ENCODE measurements at regions not wholly inside any gene's neighbourhood (a gene's known extent, or its start where the extent isn't known, plus 50 kb on each side); places are given as distances from the start of the nearest gene placed in this dataset.

DNA sequence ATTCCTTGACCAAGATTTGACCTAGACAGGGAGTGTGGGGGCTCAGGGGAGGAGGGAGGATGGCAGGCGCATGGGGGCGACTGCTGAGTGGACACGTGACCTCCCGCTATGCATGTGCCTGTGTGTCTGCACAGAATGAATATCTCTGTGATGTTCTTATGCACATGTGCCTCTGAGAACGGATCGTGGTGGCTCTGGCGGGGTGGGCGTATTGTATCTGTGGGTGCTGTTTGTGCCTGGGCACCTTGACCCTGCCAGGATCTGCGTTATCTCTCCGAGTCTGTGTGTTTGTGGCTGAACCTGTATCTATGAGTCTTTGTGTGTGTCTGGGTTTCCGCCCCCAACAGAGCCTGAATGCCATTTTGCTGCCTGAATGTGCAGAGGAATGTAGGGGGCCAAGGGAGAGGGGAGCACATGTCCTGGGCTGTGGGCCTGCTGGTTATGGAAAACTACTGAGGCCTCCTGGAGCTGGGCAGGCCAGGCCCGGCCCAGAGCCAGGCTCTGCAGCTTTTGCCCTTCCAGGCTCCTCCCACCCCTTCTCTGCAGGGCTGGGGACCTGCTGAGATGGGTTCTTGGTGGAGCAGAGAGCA is 102.5 kb downstream of the EBNA1BP2 start (continued):
- TF ChIP-seq, protein P1, sequence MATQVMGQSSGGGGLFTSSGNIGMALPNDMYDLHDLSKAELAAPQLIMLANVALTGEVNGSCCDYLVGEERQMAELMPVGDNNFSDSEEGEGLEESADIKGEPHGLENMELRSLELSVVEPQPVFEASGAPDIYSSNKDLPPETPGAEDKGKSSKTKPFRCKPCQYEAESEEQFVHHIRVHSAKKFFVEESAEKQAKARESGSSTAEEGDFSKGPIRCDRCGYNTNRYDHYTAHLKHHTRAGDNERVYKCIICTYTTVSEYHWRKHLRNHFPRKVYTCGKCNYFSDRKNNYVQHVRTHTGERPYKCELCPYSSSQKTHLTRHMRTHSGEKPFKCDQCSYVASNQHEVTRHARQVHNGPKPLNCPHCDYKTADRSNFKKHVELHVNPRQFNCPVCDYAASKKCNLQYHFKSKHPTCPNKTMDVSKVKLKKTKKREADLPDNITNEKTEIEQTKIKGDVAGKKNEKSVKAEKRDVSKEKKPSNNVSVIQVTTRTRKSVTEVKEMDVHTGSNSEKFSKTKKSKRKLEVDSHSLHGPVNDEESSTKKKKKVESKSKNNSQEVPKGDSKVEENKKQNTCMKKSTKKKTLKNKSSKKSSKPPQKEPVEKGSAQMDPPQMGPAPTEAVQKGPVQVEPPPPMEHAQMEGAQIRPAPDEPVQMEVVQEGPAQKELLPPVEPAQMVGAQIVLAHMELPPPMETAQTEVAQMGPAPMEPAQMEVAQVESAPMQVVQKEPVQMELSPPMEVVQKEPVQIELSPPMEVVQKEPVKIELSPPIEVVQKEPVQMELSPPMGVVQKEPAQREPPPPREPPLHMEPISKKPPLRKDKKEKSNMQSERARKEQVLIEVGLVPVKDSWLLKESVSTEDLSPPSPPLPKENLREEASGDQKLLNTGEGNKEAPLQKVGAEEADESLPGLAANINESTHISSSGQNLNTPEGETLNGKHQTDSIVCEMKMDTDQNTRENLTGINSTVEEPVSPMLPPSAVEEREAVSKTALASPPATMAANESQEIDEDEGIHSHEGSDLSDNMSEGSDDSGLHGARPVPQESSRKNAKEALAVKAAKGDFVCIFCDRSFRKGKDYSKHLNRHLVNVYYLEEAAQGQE (IDR thresholded peaks at IDR 0.05; ENCODE audit: low read depth, low read length), result no peak

DNA sequence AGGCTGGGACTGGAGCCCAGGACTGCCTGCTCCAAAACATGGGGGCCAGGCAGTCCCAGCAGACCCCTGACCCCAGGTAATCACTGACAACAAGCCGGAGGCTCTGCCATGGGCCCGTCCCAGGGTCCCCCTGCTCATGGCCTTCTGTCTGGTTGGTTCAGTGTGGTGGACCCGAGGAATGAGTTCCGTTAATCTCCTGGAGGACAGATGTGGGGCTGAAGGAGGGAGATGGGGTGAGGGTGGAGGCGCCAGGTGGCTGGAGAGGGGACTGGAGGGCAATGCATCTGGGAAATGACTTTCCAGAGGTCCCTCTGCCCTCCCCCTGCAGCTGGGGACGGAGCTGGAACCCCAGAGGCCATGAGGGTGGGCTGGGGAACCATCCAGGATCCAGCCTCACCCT is 103.2 kb downstream of the EBNA1BP2 start:
- Histone ChIP-seq H4K20me1 (ENCODE audit: insufficient read depth) (no peaks in the 10 kb centered on the region), H2AFZ (ENCODE audit: low read depth) (no peak overlapping the region), H3K9ac (no peak overlapping the region), H3K4me1 (ENCODE audit: control insufficient read depth in 1 of 2, insufficient read depth in 2 of 2, low read depth in 1 of 2, low read length in 1 of 2) (peaks cover 0 to 14% of the 10 kb centered on the region in 2 experiments; a peak in 1 of 4 replicates), H3K4me2 (no peak overlapping the region), H3K9me2 (no peaks in the 10 kb centered on the region), H3K36me3 (replicated peaks in 1 of 2; ENCODE audit: control insufficient read depth in 1 of 2, insufficient read depth in 2 of 2, low read length in 1 of 2) (no peaks in the 10 kb centered on the region), H3K9me3 (no peaks in the 10 kb centered on the region), H3F3A (replicated peaks; ENCODE audit: insufficient read depth) (no peaks in the 10 kb centered on the region), H3K79me2 (ENCODE audit: insufficient read depth) (no peaks in the 10 kb centered on the region), H3K4me3 (ENCODE audit: low read depth in 2 of 2, low read length in 1 of 2) (no peak overlapping the region), H3K27ac (ENCODE audit: low read depth in 2 of 2, low read length in 1 of 2) (no peak overlapping the region), H3K27me3 (ENCODE audit: insufficient read depth) (no peaks in the 10 kb centered on the region)
- 95% methylated on average over 5 of the region's 6 CpGs for WGBS (ENCODE audit: low lambda C conversion rate)
- POLR2A ChIA-PET, result no interaction called here
- CTCF ChIA-PET, result interaction anchor here (6.7 to 18.4 kb wide), 2 partner anchors 149 to 290 kb away, joined by 118 to 607 read pairs; no protein-coding TSS in a partner anchor
- DNase-seq, result no peak
- no peak for TF ChIP-seq EP300 (IDR thresholded peaks at IDR 0.05; ENCODE audit: borderline replicate concordance in 1 of 2, low read depth in 1 of 2, low read length in 1 of 2)
- TF ChIP-seq YY1 (IDR thresholded peaks at IDR 0.05; ENCODE audit: low read depth), result no peak
- TF ChIP-seq GATA2 (CRISPR knock-in tag; IDR thresholded peaks at IDR 0.05), result no peak
- TF ChIP-seq, protein P1 (IDR thresholded peaks at IDR 0.05; ENCODE audit: low read depth, low read length), result no peak
- no peak for TF ChIP-seq CHD2 (IDR thresholded peaks at IDR 0.05; ENCODE audit: low read length, partially characterized antibody)
- TF ChIP-seq RCOR1 (IDR thresholded peaks at IDR 0.05; ENCODE audit: low read length), result no peak
- no peak for TF ChIP-seq NFIC (IDR thresholded peaks at IDR 0.05; ENCODE audit: borderline replicate concordance)
- TF ChIP-seq USF1 (IDR thresholded peaks at IDR 0.05; ENCODE audit: borderline replicate concordance, low read depth), result no peak
- TF ChIP-seq EZH2phosphoT487 (IDR thresholded peaks at IDR 0.05; ENCODE audit: borderline replicate concordance, low read depth), result no peak
- no peak for TF ChIP-seq CTCF (IDR thresholded peaks at IDR 0.05)
- no peak for TF ChIP-seq RAD21 (IDR thresholded peaks at IDR 0.05; ENCODE audit: low read length)
- no peak for TF ChIP-seq ZBTB33 (IDR thresholded peaks at IDR 0.05; ENCODE audit: borderline replicate concordance, low read depth)
- TF ChIP-seq RFX5 (IDR thresholded peaks at IDR 0.05; ENCODE audit: low read length), result no peak
- TF ChIP-seq TCF12 (IDR thresholded peaks at IDR 0.05), result no peak

All from SK-N-SH (cell line).